Right atrium auricular region (tissue), 2 donors: ENCODE measurements at regions not wholly inside any gene's neighbourhood (a gene's known extent, or its start where the extent isn't known, plus 50 kb on each side); places are given as distances from the start of the nearest gene placed in this dataset.

Experiments used
- DNase-seq: peaks from one replicate; pipeline ENCODE4 v3.0.0-alpha.2; 2019; ENCODE audit warnings: low spot score
- H3K27ac ChIP-seq, 2 donors: fragments of 200-600 bp; sonication (generic); 1 replicate in 1 of 2; 2 replicates in 1 of 2; pipeline ENCODE4 v1.5.1; 2016 to 2019
- H3K27me3 ChIP-seq, 2 donors: fragments of 200-600 bp; sonication (generic); one replicate each; pipeline versions ENCODE4 v1.5.1 to v1.6.0; 2017 to 2019
- H3K36me3 ChIP-seq: fragments of 200-600 bp; sonication (generic); one replicate; pipeline ENCODE4 v1.5.1; 2016
- H3K4me1 ChIP-seq, 2 donors: fragments of 200-600 bp; sonication (generic); one replicate each; pipeline versions ENCODE4 v1.5.1 to v1.6.0; 2017 to 2019
- H3K4me3 ChIP-seq, 2 donors: fragments of 200-600 bp; sonication (generic); 1 replicate in 1 of 2; 2 replicates in 1 of 2; pipeline ENCODE4 v1.5.1; 2017 to 2019; ENCODE audit warnings: mild to moderate bottlenecking in 1 of 2, moderate library complexity in 1 of 2
- H3K9me3 ChIP-seq, 2 donors: fragments of 200-600 bp; sonication (generic); one replicate each; pipeline ENCODE4 v1.5.1; 2019
- CTCF ChIP-seq, 2 donors: fragments of 200-600 bp; sonication (generic); IDR thresholded peaks; one replicate each; pipeline ENCODE4 v1.5.1; 2019; ENCODE audit warnings: antibody characterized with exemption in 2 of 2

DNA sequence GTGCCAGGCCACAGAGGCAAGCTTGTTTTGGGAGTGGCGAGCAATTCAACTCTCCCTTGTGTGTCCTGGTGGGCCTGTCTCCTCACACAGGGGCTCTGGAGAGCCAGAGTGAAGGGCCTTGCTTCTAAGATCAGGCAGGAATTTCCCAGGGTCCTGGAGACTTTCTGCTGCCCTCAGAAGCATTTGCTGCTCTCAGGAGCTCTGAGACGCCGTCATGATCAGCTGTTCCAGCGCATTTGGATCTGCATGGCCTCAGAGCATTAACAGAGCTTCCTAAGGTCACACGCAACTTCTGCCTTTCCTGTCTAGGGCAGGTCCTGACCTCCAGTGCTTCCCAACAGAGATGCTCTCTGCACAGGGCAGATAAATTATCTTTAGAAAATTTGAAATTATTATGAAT, 52.2 kb upstream of the C10orf90 start:
- no peak for TF ChIP-seq CTCF (IDR thresholded peaks at IDR 0.05)
- Histone ChIP-seq H3K4me1 (no peaks in the 10 kb centered on the region), H3K27ac (no peak overlapping the region), H3K27me3 (no peaks in the 10 kb centered on the region), H3K9me3 (peaks cover 0 to 4% of the 10 kb centered on the region in 2 donors), H3K4me3 (no peak overlapping the region), H3K36me3 (no peaks in the 10 kb centered on the region)
- DNase-seq = peak; percentile 23

- H3K4me3 ChIP-seq = no peak overlapping the region
- H3K4me1 ChIP-seq = no peaks in the 10 kb centered on the region
- DNase-seq = peak; percentile 7
- TF ChIP-seq CTCF (IDR thresholded peaks at IDR 0.05) = no peak
- H3K36me3 ChIP-seq = no peaks in the 10 kb centered on the region
- no peak overlapping the region for H3K27ac ChIP-seq
- peaks cover 0 to 9% of the 10 kb centered on the region in 2 donors for H3K9me3 ChIP-seq
- H3K27me3 ChIP-seq = no peaks in the 10 kb centered on the region
Observed at GRCh38 chr10:126723226-126723625, 52.7 kb upstream of the C10orf90 start.

GRCh38 chr10:126729314-126729870, 58.9 kb upstream of the C10orf90 start:
- no peaks in the 10 kb centered on the region for H3K36me3 ChIP-seq
- H3K4me1 ChIP-seq = peaks cover 0 to 5% of the 10 kb centered on the region in 2 donors
- TF ChIP-seq CTCF (IDR thresholded peaks at IDR 0.05) = no peak
- no peak for DNase-seq
- peaks cover 0 to 12% of the 10 kb centered on the region in 2 donors for H3K9me3 ChIP-seq
- H3K4me3 ChIP-seq = no peak overlapping the region
- H3K27ac ChIP-seq = no peak overlapping the region
- no peaks in the 10 kb centered on the region for H3K27me3 ChIP-seq

- Histone ChIP-seq H3K4me1 (peaks cover 0 to 5% of the 10 kb centered on the region in 2 donors), H3K4me3 (no peak overlapping the region), H3K36me3 (no peaks in the 10 kb centered on the region), H3K27ac (no peak overlapping the region), H3K9me3 (peaks cover 0 to 12% of the 10 kb centered on the region in 2 donors), H3K27me3 (no peaks in the 10 kb centered on the region)
- no peak for DNase-seq
- no peak for TF ChIP-seq CTCF (IDR thresholded peaks at IDR 0.05)
Observed at GRCh38 chr10:126730856-126731609, 60.5 kb upstream of the C10orf90 start.

DNA sequence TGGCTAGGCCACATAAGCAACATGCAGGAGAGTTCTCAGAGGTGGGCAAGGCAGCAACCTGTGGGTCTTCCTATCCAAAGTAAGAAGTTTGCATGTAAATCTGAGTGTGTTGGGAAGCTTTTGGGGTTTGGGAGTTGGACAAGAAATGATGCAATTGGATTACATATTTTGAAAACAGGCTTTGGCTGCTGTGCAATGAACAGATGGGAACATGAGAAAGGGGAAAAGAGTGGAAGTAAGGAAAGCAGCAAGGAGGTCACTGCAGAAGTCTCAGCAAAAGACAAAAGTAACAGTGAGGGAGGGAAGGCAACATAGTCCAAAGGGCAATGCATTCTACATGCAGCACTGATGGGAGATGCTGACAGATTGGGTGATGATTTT, 61.1 kb upstream of the C10orf90 start:
- no peaks in the 10 kb centered on the region for H3K36me3 ChIP-seq
- H3K4me3 ChIP-seq = no peak overlapping the region
- H3K27me3 ChIP-seq = no peaks in the 10 kb centered on the region
- DNase-seq = peak; percentile 30
- TF ChIP-seq CTCF (IDR thresholded peaks at IDR 0.05) = no peak
- H3K9me3 ChIP-seq = peaks cover 0 to 12% of the 10 kb centered on the region in 2 donors
- H3K4me1 ChIP-seq = peaks cover 0 to 5% of the 10 kb centered on the region in 2 donors
- H3K27ac ChIP-seq = no peak overlapping the region
